ENCODE measurements at regions not wholly inside any gene's neighbourhood (a gene's known extent, or its start where the extent isn't known, plus 50 kb on each side); places are given as distances from the start of the nearest gene placed in this dataset.
A peak's percentile ranks its signal among the peaks of the same experiment; 100 is the strongest.
"Not testable (repeated sequence)": the region's sequence is repeated elsewhere in the genome, so short reads cannot be mapped to it uniquely, and the experiment has no call there.

DNA sequence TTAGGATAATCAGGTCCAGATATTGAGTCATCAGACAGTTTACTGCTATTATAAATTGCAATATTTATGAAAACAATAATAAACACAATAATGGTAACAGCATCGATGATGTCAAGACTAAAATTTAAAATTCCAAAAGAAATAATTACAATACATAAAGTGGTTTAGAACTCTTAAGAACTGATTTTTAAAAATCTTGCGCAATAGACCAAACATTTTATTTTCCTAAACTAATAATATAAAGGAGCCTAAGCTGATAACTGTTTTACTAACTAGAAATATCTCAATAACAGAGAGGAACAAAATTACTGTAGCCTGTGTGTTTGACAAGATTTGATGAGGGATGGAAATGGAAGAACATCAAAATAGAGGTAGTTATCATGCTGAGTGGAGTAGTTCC is 93.9 kb upstream of the TRHDE start:
- DNase-seq, result no peak
- Histone ChIP-seq H3K4me3 (ENCODE audit: low read length in 3 of 3) (no peak overlapping the region), H3K9me3 (ENCODE audit: control insufficient read depth in 2 of 3, insufficient read depth in 1 of 3, low read length in 3 of 3) (no peaks in the 10 kb centered on the region), H3K9ac (ENCODE audit: low read length in 3 of 3) (no peak overlapping the region), H3K27ac (ENCODE audit: low read depth in 2 of 2, low read length in 2 of 2) (no peak overlapping the region), H3K4me1 (ENCODE audit: control insufficient read depth in 2 of 3, insufficient read depth in 2 of 3, low read depth in 1 of 3, low read length in 3 of 3) (no peaks in the 10 kb centered on the region), H3K27me3 (ENCODE audit: control insufficient read depth, insufficient read depth, low read length) (no peaks in the 10 kb centered on the region), H3K36me3 (ENCODE audit: control insufficient read depth in 2 of 3, insufficient read depth in 3 of 3, low read length in 3 of 3) (no peaks in the 10 kb centered on the region)
- intact Hi-C loops (cut with DNase I), result no loop called here
- TF ChIP-seq CTCF (IDR thresholded peaks at IDR 0.05; ENCODE audit: borderline replicate concordance, extremely low read depth, insufficient read depth), result no peak
- no peak for FAIRE-seq

DNA sequence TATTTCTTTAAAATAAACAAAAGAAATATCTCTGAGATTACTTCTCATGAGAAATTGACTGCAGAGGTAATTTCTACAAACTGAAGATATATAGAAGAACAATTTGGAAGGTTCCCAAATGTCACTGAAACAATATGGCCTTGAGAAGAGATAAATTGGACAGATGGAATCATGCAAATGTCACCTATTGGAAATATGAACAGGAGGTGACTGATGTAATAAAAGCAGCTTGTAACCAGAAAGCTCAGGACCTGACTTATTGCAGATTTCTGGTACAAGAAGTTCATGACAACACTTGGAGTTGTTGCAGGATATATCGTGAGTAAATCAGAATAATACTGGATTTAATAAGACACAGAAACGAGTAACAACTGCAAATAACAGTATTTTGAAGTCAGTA is 93.3 kb upstream of the TRHDE start:
- H3K9me3 ChIP-seq (ENCODE audit: control insufficient read depth in 2 of 3, insufficient read depth in 1 of 3, low read length in 3 of 3), result no peaks in the 10 kb centered on the region
- no peak for FAIRE-seq
- H3K27ac ChIP-seq (ENCODE audit: low read depth in 2 of 2, low read length in 2 of 2), result no peak overlapping the region
- no peaks in the 10 kb centered on the region for H3K4me1 ChIP-seq (ENCODE audit: control insufficient read depth in 2 of 3, insufficient read depth in 2 of 3, low read depth in 1 of 3, low read length in 3 of 3)
- intact Hi-C loops (cut with DNase I), result no loop called here
- H3K4me3 ChIP-seq (ENCODE audit: low read length in 3 of 3), result no peak overlapping the region
- H3K9ac ChIP-seq (ENCODE audit: low read length in 3 of 3), result no peak overlapping the region
- no peak for TF ChIP-seq CTCF (IDR thresholded peaks at IDR 0.05; ENCODE audit: borderline replicate concordance, extremely low read depth, insufficient read depth)
- no peak for DNase-seq
- no peaks in the 10 kb centered on the region for H3K36me3 ChIP-seq (ENCODE audit: control insufficient read depth in 2 of 3, insufficient read depth in 3 of 3, low read length in 3 of 3)
- no peaks in the 10 kb centered on the region for H3K27me3 ChIP-seq (ENCODE audit: control insufficient read depth, insufficient read depth, low read length)

DNA sequence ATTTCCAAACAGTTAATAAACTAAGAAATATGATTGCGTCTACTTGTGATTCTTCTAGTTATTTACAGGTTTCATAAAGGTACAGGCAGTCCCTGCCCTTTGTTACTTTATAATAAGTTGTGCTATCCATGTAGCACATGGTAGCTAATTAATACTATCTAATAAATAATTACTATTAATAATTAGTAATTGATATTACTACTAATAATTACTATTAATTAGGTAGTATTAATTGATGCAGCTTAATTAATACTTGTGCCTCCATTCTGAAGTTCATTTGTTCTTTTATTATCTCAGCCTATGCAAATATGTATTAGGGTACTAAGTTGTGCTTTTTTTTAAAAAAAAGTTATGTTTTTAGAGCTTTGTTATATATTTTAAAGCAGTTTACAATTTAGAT is 92.3 kb upstream of the TRHDE start:
- Histone ChIP-seq H3K9ac (ENCODE audit: low read length in 3 of 3) (no peak overlapping the region), H3K4me3 (ENCODE audit: low read length in 3 of 3) (no peak overlapping the region), H3K27me3 (ENCODE audit: control insufficient read depth, insufficient read depth, low read length) (no peaks in the 10 kb centered on the region), H3K27ac (ENCODE audit: low read depth in 2 of 2, low read length in 2 of 2) (no peak overlapping the region), H3K4me1 (ENCODE audit: control insufficient read depth in 2 of 3, insufficient read depth in 2 of 3, low read depth in 1 of 3, low read length in 3 of 3) (no peaks in the 10 kb centered on the region), H3K36me3 (ENCODE audit: control insufficient read depth in 2 of 3, insufficient read depth in 3 of 3, low read length in 3 of 3) (no peaks in the 10 kb centered on the region), H3K9me3 (ENCODE audit: control insufficient read depth in 2 of 3, insufficient read depth in 1 of 3, low read length in 3 of 3) (no peaks in the 10 kb centered on the region)
- intact Hi-C loops (cut with DNase I), result no loop called here
- TF ChIP-seq CTCF (IDR thresholded peaks at IDR 0.05; ENCODE audit: borderline replicate concordance, extremely low read depth, insufficient read depth), result no peak
- DNase-seq (no peak), FAIRE-seq (peak; percentile 38)

DNA sequence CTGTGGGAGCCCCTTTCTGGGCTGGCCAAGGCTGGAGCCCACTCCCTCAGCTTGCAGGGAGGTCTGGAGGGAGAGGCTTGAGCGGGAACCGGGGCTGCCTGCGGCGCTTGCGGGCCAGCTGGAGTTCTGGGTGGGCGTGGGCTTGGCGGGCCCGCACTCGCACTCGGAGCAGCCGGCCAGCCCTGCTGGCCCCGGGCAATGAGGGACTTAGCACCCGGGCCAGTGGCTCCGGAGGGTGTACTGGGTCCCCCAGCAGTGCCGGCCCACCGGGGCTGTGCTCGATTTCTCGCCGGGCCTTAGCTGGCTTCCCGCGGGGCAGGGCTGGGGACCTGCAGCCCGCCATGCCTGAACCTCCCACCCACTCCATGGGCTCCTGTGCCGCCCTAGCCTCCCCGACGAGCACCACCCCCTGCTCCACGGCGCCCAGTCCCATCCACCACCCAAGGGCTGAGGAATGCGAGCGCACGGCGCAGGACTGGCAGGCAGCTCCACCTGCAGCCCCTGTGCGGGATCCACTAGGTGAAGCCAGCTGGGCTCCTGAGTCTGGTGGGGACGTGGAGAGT is 87.1 kb upstream of the TRHDE start:
- DNase-seq, result peak in 1 of 5 donors; percentile 59
- H3K4me3 ChIP-seq (ENCODE audit: low read length in 3 of 3); intact Hi-C loops (cut with DNase I); H3K36me3 ChIP-seq (ENCODE audit: control insufficient read depth in 2 of 3, insufficient read depth in 3 of 3, low read length in 3 of 3); H3K4me1 ChIP-seq (ENCODE audit: control insufficient read depth in 2 of 3, insufficient read depth in 2 of 3, low read depth in 1 of 3, low read length in 3 of 3); FAIRE-seq; H3K9me3 ChIP-seq (ENCODE audit: control insufficient read depth in 2 of 3, insufficient read depth in 1 of 3, low read length in 3 of 3); H3K9ac ChIP-seq (ENCODE audit: low read length in 3 of 3); H3K27me3 ChIP-seq (ENCODE audit: control insufficient read depth, insufficient read depth, low read length); H3K27ac ChIP-seq (ENCODE audit: low read depth in 2 of 2, low read length in 2 of 2): not testable (repeated sequence)
